ENCODE measurements at regions not wholly inside any gene's neighbourhood (a gene's known extent, or its start where the extent isn't known, plus 50 kb on each side); places are given as distances from the start of the nearest gene placed in this dataset.

GRCh38 chr2:208546860-208547650, 140.5 kb downstream of the PTH2R start:
- TF ChIP-seq CTCF (conservative IDR thresholded peaks at IDR 0.05) (no peak), EZH2 (IDR thresholded peaks at IDR 0.05; ENCODE audit: low read depth) (no peak)
